HepG2 (cell line): ENCODE measurements at regions not wholly inside any gene's neighbourhood (a gene's known extent, or its start where the extent isn't known, plus 50 kb on each side); places are given as distances from the start of the nearest gene placed in this dataset.

Source experiments
- ATAC-seq: fragments of 200-7000 bp; cut with Tn5 transposase; 3 replicates; pipeline ENCODE4 v1.9.1; 2020; ENCODE audit warnings: mild to moderate bottlenecking, moderate library complexity
- BruUV-seq: library from RNA; stranded (reverse); fragments of 400-500 nt; replicated peaks from 2 replicates; lab custom pipeline; 2021; lab: Mats Ljungman, UMichigan
- CTCF ChIA-PET: fragments of 300-600 bp; formaldehyde crosslinking; extraction: SDS; loops from one replicate; lab custom pipeline; 2021; ENCODE audit warnings: low total read pairs, inconsistent platforms, low intra/inter-chr PET ratio; lab: Yijun Ruan, JAX
- POLR2A ChIA-PET: fragments of 350-600 bp; sonication (Branson Sonifier 250); formaldehyde crosslinking; loops from one replicate; lab custom pipeline; 2020; ENCODE audit warnings: antibody characterized with exemption, inconsistent platforms; lab: Yijun Ruan, JAX
- DNase-seq: peaks from one replicate; pipeline ENCODE4 v3.0.0-alpha.2; 2015; ENCODE audit warnings: low spot score
- FAIRE-seq: peaks from 3 replicates; lab custom pipeline; 2011; peaks lifted over from hg19 to GRCh38; lab: Jason Lieb, UNC
- H2AFZ ChIP-seq: one replicate; pipeline ENCODE4 v1.6.1; 2011; ENCODE audit warnings: low read length, inconsistent platforms
- H3K27ac ChIP-seq: fragments of 300-600 bp; 3 replicates; pipeline ENCODE4 v1.8.0; 2011; ENCODE audit warnings: mixed run types, mild to moderate bottlenecking, mixed read lengths, low read length, inconsistent platforms; ENCODE audit not compliant: insufficient read depth; ENCODE audit errors: extremely low read length
- H3K27me3 ChIP-seq, 2 experiments: fragments of 200-600 bp in 1 of 2; 2 replicates in 1 of 2; 3 replicates in 1 of 2; pipeline versions ENCODE4 v1.6.0 to v1.8.0; 2011; ENCODE audit warnings: low read length in 2 of 2, mild to moderate bottlenecking in 2 of 2, moderate library complexity in 2 of 2, inconsistent platforms in 1 of 2; ENCODE audit not compliant: insufficient read depth in 2 of 2, control insufficient read depth in 1 of 2
- H3K36me3 ChIP-seq, 2 experiments: fragments of 200-600 bp in 1 of 2; replicated peaks in 1 of 2; 2 replicates in 1 of 2; 3 replicates in 1 of 2; pipeline versions ENCODE4 v1.5.1 to v1.8.0; 2011; ENCODE audit warnings: low read length in 2 of 2, inconsistent platforms in 1 of 2; ENCODE audit not compliant: insufficient read depth in 2 of 2, control insufficient read depth in 1 of 2
- H3K4me1 ChIP-seq: 2 replicates; pipeline ENCODE4 v1.5.1; 2012; ENCODE audit warnings: low read length, inconsistent platforms; ENCODE audit not compliant: insufficient read depth
- H3K4me2 ChIP-seq: 2 replicates; pipeline ENCODE4 v1.6.0; 2011; ENCODE audit warnings: low read depth, low read length, inconsistent platforms
- H3K4me3 ChIP-seq, 3 experiments: fragments of 200-600 bp in 1 of 3; sonication (generic), shearing (Covaris generic) in 1 of 3; replicated peaks in 1 of 3; 2 replicates each; pipeline ENCODE4 v1.5.1; 2011 to 2016; ENCODE audit warnings: low read length in 3 of 3, inconsistent platforms in 2 of 3, low read depth in 2 of 3, mild to moderate bottlenecking in 2 of 3, control low read depth in 1 of 3, mixed read lengths in 1 of 3; ENCODE audit not compliant: insufficient read depth in 1 of 3
- H3K79me2 ChIP-seq: one replicate; pipeline ENCODE4 v1.6.1; 2011; ENCODE audit warnings: low read length, inconsistent platforms; ENCODE audit not compliant: insufficient read depth
- H3K9ac ChIP-seq: 2 replicates; pipeline ENCODE4 v1.6.0; 2011; ENCODE audit warnings: mild to moderate bottlenecking, low read depth, low read length, inconsistent platforms; ENCODE audit not compliant: insufficient read depth
- H3K9me3 ChIP-seq: 2 replicates; pipeline ENCODE4 v1.5.1; 2012; ENCODE audit warnings: mild to moderate bottlenecking, low read length
- H4K20me1 ChIP-seq: 2 replicates; pipeline ENCODE4 v1.6.0; 2011; ENCODE audit warnings: inconsistent platforms, mild to moderate bottlenecking, low read length, moderate library complexity; ENCODE audit not compliant: insufficient read depth
- CENPBD1 ChIP-seq: sonication (generic); formaldehyde crosslinking; IDR thresholded peaks from 2 replicates; pipeline ENCODE4 v1.8.0; 2022; ENCODE audit warnings: missing genetic modification reagents, low read depth, mild to moderate bottlenecking, borderline replicate concordance
- KDM2A ChIP-seq: sonication (generic); formaldehyde crosslinking; IDR thresholded peaks from 2 replicates; pipeline ENCODE4 v1.4.0; 2020; ENCODE audit warnings: low read depth, missing genetic modification reagents, borderline replicate concordance
- KDM3A ChIP-seq: IDR thresholded peaks from 2 replicates; pipeline ENCODE4 v1.6.1; 2018; ENCODE audit warnings: low read depth, missing compliant biosample characterization
- KDM6A ChIP-seq: IDR thresholded peaks from 2 replicates; pipeline ENCODE4 v1.6.1; 2016; ENCODE audit warnings: low read depth
- MAFK ChIP-seq, 2 experiments: IDR thresholded peaks in 1 of 2; conservative IDR thresholded peaks in 1 of 2; 2 replicates each; pipeline ENCODE4 v1.6.1; 2011; ENCODE audit warnings: improper control_type of control experiment in 2 of 2, low read length in 2 of 2
- NCOR1 ChIP-seq: fragments of 200-600 bp; sonication (generic); IDR thresholded peaks from 2 replicates; pipeline ENCODE4 v1.7.0; 2017; ENCODE audit warnings: antibody characterized with exemption, low read length, borderline replicate concordance
- NFE2L2 ChIP-seq: fragments of 150-350 bp; IDR thresholded peaks from 2 replicates; pipeline ENCODE4 v1.6.1; 2014; ENCODE audit warnings: low read length
- SIX4 ChIP-seq: sonication (generic); formaldehyde crosslinking; IDR thresholded peaks from 2 replicates; pipeline ENCODE4 v1.4.0; 2020; ENCODE audit warnings: missing genetic modification reagents
- TCF12 ChIP-seq, 2 experiments: fragments of 450-650 bp in 1 of 2; sonication (generic) in 1 of 2; formaldehyde crosslinking in 1 of 2; IDR thresholded peaks; 2 replicates each; pipeline versions ENCODE4 v1.6.1 to v1.8.0; 2017 to 2022; ENCODE audit warnings: antibody characterized with exemption in 1 of 2, mild to moderate bottlenecking in 1 of 2, missing genetic modification reagents in 1 of 2, moderate library complexity in 1 of 2
- WIZ ChIP-seq: sonication (generic); formaldehyde crosslinking; IDR thresholded peaks from 2 replicates; pipeline ENCODE4 v1.5.1; 2020; ENCODE audit warnings: mild to moderate bottlenecking, missing genetic modification reagents
- XRCC5 ChIP-seq: fragments of 200-400 bp; formaldehyde crosslinking; optimal IDR thresholded peaks from 2 replicates; pipeline ENCODE3; 2017; ENCODE audit warnings: mild to moderate bottlenecking, low read length
- ZNF318 ChIP-seq: sonication (generic); formaldehyde crosslinking; IDR thresholded peaks from 2 replicates; pipeline ENCODE4 v1.4.0; 2020; ENCODE audit warnings: mild to moderate bottlenecking, missing genetic modification reagents
- WGBS: methylation state at CpG from one replicate; pipeline ENCODE4 v1.1.6; 2017; ENCODE audit warnings: low lambda C conversion rate; 5-methylcytosine and 5-hydroxymethylcytosine counted together
- in situ Hi-C: cut with HindIII; loops from 2 replicates; pipeline ENCODE4 v1.10.0; 2017; ENCODE audit warnings: low pct_unique_long_range_greater_than_20kb; ENCODE audit not compliant: extremely low pct_ligation_motif_present
- intact Hi-C: fragments of 100-400 bp; cut with micrococcal nuclease; formaldehyde crosslinking; loops from one replicate; pipeline ENCODE4 v1.10.0; 2022; ENCODE audit not compliant: unreplicated experiment

- TF ChIP-seq ZNF318 (CRISPR knock-in tag) (no peak), SIX4 (CRISPR knock-in tag) (no peak)
These were observed 142.8 kb upstream of the MBL2 start (continued) for GRCh38 chr10:52915391-52915790.

- no peak for FAIRE-seq
- Histone ChIP-seq H2AFZ (no peak overlapping the region), H3K79me2 (no peaks in the 10 kb centered on the region), H4K20me1 (no peaks in the 10 kb centered on the region), H3K27ac (no peak overlapping the region), H3K36me3 (no peaks in the 10 kb centered on the region), H3K27me3 (no peaks in the 10 kb centered on the region)
- in situ Hi-C loops (no loop called here), intact Hi-C loops (no loop called here)
- ATAC-seq = no peak
- no peak for DNase-seq
- TF ChIP-seq NFE2L2 (peak; percentile 83), KDM6A (no peak), CENPBD1 (no peak), XRCC5 (no peak), KDM3A (CRISPR knock-in tag) (no peak), WIZ (CRISPR knock-in tag) (no peak), NCOR1 (no peak), KDM2A (no peak), MAFK (conservative IDR thresholded peaks at IDR 0.05 in 1 of 2, IDR thresholded peaks at IDR 0.05 in 1 of 2; ENCODE audit: low read length in 2 of 2) (peak; percentile 20 to 54; a peak in 2 of 4 replicates), TCF12 (IDR thresholded peaks at IDR 0.05) (no peak), TCF12 (CRISPR knock-in tag; IDR thresholded peaks at IDR 0.05) (no peak)
- TF ChIP-seq, all 625 proteins: peak for 2
- CTCF ChIA-PET = no interaction called here
- POLR2A ChIA-PET = no interaction called here
- WGBS = 50% methylated on average over 1 of the region's 1 CpG
- Histone ChIP-seq H3K4me3 (no peak overlapping the region), H3K9ac (no peak overlapping the region), H3K4me1 (no peaks in the 10 kb centered on the region), H3K9me3 (no peaks in the 10 kb centered on the region), H3K4me2 (no peak overlapping the region)
- no TSS peak for BruUV-seq
These were observed 138.6 kb upstream of the MBL2 start for GRCh38 chr10:52911163-52911562.
